ENCODE measurements at regions not wholly inside any gene's neighbourhood (a gene's known extent, or its start where the extent isn't known, plus 50 kb on each side); places are given as distances from the start of the nearest gene placed in this dataset.

- TF ChIP-seq OSR1 (CRISPR knock-in tag; IDR thresholded peaks at IDR 0.05) (no peak), BACH2 (CRISPR knock-in tag; IDR thresholded peaks at IDR 0.05; ENCODE audit: borderline replicate concordance) (no peak), CSDC2 (CRISPR knock-in tag; IDR thresholded peaks at IDR 0.05) (no peak), ZFP3 (CRISPR knock-in tag; IDR thresholded peaks at IDR 0.05) (no peak), TSHZ2 (CRISPR knock-in tag; IDR thresholded peaks at IDR 0.05) (no peak), ZFP30 (CRISPR knock-in tag; IDR thresholded peaks at IDR 0.05) (no peak), POU6F1 (CRISPR knock-in tag; IDR thresholded peaks at IDR 0.05; ENCODE audit: borderline replicate concordance, low read depth) (no peak), CSRNP3 (CRISPR knock-in tag; IDR thresholded peaks at IDR 0.05) (no peak), TOX (CRISPR knock-in tag; IDR thresholded peaks at IDR 0.05; ENCODE audit: borderline replicate concordance) (no peak), CREB5 (CRISPR knock-in tag; IDR thresholded peaks at IDR 0.05; ENCODE audit: low read depth) (no peak), RARB (CRISPR knock-in tag; IDR thresholded peaks at IDR 0.05) (no peak), ISL1 (CRISPR knock-in tag; IDR thresholded peaks at IDR 0.05) (no peak), TCF4 (CRISPR knock-in tag; IDR thresholded peaks at IDR 0.05; ENCODE audit: borderline replicate concordance) (no peak)
These were observed 1117.3 kb downstream of the PCDH18 start for GRCh38 chr4:136414981-136415380.

All from SK-N-SH treated with all-trans-retinoic acid at 6 μM for 48 hours (cell line).